Daoy (cell line): ENCODE measurements at regions not wholly inside any gene's neighbourhood (a gene's known extent, or its start where the extent isn't known, plus 50 kb on each side); places are given as distances from the start of the nearest gene placed in this dataset.
"Not testable (repeated sequence)": the region's sequence is repeated elsewhere in the genome, so short reads cannot be mapped to it uniquely, and the experiment has no call there.

Experiments used
- DNase-seq: peaks from one replicate; pipeline ENCODE4 v3.0.0-alpha.2; 2015; ENCODE audit warnings: low read depth

DNA sequence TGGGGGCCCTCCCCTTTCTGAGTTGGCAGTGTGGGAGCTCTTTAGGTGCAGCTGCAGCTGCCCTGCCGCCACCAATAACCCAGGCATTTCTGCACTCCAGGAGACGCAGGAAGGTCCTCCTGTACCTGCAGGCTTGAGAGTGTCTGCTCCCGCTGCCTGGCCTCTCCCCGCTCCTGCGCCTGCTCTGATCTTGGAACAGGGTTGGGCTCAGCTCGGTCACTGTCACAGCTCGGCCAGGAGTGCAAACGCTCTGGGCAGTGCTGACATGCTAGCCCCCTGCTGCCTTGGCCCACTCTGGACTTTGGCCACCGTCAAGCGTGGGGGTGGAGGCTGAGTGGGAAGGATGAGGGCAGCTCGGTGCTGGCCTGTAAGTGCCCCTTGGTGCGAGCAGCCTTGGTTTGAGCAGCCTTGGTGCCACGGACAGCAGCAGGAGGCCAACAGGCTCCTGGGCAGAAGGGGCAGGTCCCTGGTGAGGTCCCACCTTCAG, 738.1 kb upstream of the GJE1 start:
- no peak for DNase-seq

DNA sequence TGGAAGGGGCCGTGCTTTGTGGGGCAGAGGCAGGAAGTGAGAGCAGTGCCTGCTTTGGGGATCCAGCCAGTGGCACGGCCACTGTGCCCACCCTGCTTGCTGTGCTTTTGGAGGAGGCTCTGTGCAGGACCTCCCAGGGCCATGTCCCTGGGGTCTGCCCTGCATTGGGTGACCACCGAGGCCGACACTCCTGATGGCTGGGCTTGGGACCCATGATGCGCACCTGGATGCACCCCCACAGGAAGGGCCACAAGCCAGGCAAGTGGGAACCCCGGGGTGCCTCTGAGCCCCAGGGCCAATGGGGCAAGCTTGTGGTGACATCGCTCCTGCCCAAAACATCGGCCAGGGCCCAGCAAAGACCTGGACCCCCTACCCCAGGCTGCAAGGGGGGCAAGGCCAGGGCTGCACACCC, 738.6 kb upstream of the GJE1 start:
- no peak for DNase-seq

DNA sequence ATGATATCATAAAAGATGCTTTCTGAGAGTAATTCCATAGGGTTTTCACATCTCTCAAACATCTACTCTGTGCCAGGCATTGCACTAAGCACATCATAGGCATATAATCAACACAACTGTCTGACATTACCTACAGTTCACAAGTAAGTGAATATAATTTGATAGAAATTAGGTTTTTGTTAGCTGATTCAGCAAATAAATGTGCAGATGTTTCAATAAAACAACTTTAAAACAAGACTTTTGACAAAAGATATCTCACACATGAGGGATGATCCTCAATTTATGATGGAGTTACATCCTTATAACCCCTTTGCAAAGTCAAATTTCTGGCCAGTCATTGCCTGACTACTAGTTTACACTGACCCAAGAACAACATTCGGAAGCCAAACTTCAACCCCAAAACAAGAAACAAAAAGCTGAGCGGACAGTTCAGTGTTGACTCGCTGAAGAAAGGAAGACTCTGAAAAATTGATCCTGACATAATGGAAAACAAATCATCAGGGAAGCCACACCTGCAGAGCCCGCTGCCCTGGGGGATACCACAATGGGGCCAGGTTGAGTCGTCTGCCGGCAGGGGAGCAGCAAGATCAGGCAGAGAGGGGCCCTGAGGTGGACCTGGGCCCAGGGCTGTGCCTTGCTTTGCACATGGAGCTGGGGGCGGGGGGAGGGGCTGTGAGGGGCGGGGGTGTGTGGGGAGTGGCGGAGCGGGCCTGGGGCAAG, 739.2 kb upstream of the GJE1 start:
- DNase-seq = no peak

DNA sequence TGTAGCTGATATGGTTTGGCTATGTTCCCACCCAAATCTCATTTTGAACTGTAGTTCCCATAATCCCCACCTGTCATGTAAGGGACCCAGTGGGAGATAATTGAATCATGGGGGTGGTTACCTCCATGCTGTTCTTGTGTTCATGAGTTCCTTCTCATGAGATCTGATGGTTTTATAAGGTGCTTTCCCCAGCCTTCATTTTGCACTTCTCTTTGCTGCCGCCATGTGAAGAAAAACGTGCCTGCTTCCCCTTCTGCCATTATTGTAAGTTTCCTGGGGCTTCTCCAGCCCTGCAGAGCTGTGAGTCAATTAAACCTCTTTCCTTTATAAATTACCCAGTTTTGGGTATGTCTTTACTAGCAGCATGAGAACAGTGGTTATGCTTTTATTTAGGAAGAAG, 741.6 kb upstream of the GJE1 start:
- DNase-seq = not testable (repeated sequence)

DNA sequence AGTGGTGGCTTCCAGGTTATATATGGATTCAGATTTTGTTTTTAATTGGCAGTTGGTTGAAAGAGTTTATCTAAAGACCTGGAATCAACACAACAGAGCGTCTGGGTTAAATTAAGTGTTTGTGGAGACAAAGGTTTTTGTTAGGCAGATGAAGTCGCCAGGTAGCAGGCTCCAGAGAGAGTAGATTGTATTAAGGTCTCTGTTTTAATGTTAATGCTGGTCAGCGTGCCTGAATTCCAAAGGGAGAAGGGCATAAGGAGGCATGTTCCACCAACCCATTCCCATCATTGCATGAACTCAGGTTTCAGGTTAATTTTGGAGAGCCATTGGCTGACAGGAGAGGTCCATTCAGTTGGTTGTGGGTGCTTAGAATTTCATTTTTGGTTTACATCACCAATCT, 744.1 kb upstream of the GJE1 start:
- DNase-seq = no peak

DNA sequence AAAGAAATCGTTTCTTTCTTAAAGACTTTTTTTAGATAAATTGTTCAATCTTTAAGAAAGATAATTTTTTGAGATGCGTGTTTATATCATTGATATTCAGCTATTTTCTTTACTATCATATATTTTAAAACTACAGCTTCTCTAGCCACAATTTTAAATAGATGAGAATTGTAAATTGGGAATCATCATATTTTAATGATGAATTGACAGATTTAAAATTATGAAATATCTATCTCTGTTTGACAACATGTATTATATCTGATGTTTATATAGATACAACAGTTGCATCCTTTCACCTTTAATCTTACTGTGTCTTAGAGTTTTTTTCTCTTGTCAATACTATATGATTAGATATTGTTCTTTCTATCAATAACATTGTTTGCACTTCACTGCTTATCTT, 762.3 kb upstream of the GJE1 start:
- no peak for DNase-seq

DNA sequence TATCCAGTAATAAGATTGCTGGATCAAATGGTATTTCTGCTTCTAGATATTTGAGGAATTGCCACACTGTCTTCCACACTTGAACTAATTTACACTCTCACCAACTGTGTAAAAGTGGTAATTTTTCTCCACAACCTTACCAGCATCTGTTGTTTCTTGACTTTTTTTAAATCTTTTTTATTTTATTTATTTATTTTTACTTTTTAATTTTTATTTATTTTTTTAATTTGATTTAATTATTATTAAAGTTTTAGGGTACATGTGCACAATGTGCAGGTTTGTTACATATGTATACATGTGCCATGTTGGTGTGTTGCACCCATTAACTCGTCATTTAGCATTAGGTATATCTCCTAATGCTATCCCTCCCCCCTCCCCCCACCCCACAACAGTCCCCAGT, 765.9 kb upstream of the GJE1 start:
- not testable (repeated sequence) for DNase-seq

DNA sequence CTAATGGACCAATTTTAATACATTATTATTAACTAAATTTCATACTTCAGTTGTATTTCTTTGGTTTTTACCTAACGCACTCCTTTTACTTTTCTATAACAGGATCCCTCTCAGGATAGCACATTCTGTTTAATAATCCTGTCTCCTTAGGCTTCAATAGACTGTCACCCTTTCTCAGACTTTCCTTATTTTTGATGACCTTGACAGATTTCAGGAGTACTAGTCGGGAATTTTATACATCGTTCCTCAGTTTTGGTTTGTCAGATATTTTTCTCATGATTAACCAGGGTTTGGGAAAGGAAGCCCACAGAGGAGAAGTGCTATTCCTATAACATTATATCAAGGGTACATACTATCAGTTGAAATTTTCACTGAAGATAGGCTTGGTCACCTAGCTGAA, 768.0 kb upstream of the GJE1 start:
- DNase-seq = no peak

DNA sequence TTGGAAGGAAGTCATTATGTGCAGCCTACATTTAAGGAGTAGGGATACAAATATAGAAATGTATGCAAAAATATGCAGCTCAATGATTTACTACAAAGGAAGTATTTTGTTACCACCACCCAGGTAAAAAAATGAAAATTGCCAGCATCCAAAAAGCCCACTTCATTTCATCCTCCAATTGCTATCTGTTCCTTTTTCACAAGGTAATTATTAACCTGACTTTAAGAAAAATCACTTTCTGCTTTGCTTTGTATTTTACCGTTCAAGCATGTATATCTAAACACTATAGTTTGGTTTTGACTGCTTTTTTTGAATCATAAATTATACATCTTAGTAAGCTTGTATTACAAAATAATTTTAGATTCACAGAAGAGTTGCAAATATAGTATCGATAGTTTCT, 768.5 kb upstream of the GJE1 start:
- no peak for DNase-seq

DNA sequence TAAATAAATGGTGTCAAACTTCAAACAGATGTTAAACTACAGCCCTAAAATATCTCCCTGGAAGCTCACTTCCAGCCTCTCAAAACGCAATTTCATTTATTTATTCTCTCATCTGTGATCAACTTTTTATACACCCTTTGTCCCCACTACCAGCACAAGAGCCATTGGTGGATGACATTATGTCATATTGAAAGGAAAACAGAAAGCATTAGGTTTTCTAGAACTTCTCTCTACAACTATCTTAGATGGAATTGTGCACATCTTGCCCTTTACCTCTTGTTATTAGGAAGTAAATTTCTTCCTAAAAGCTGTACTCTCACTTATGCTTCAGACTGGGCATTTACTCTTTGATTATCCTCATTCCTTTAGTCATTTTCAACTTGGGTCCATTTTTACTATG, 771.2 kb upstream of the GJE1 start:
- DNase-seq = no peak

DNA sequence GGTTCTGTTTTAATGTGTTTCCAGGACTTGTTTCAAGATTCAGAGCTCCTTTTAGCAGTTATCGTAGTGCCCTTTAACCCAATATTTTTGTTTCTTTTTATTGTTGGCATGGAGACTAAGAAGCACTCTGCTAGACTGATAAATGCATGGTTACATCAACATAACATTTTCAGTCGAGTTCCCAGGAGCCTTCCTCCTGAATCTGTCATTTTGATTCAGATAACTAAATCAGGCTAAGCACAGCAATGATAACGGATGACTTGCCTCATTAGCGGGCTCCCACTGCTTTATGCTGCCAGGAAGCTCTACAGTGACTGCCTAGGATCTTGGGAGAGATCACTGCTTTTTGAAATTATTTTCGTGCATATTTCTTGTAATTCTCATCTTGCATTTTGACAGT, 772.8 kb upstream of the GJE1 start:
- DNase-seq = peak; percentile 11

DNA sequence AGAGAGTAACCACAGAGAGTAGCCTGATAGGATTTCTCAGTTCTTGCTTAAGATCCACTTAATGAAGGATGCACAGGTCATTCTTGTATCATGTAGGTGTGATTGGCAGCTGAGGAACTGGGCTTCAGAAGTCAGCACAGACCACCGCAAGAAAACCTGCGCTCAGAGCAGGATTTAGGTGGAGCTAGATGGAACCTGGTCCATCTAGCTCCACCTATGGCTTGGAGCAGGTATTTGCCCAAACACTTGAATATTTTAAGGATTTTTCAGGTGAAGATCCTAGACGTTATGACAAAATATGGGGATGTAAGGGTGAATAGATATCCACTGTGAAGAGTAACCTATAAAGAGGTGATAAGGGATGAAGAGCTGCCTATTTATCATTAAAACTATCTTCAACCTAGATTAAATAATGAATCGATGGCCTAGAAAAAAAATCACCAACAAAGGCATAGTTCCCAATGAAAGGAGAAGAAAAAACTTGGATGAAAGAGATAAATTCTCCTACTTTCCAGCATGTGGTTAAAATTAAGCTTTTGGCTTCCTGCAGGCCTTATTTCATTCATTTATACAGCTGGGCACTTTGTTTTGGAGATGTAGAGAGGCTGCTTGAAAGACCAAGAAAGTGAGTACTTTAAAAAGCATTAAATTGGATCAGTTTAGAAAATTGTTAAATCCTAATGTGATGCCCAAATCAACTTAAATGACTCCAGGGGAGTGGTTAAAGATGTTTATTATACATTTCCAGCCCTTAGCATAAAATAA, 778.4 kb upstream of the GJE1 start:
- DNase-seq = peak; percentile 3

DNA sequence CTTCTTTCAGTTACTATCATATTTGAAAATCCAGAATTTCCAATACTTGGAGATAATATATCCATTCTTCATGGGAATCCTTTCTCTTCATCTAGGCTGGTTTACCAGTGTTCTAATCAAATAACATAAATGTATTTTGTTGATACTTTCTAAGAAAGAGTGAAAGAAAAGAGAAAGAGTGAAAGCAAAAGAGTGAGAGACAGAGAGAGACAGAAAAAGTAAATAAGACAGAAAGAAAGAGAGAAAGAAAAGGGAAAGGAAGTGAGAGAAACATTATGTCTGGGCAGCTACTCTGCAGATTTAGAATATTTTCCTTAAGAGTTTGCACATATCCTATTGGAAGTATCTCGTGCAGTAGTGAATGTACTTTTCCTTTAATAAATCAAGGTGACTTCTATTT, 781.0 kb upstream of the GJE1 start:
- DNase-seq = no peak

DNA sequence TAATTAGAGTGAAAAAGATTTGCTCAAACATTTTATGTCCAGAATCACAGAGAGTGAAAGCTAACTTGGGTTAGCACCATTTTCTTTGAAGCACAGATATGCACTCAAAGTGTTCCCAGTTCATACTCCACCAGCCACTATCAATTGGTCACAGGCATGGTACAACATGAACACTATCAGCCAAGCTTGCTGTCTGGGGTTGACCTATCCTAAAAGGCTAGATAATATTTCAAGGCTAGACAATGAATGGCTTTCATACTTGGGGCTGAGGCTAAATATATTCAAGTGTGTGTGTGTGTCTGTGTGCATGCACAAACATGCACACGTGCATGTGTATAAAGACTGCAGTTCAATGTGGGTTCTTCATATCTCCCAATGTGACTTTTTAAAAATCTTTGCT, 783.0 kb upstream of the GJE1 start:
- DNase-seq = no peak

DNA sequence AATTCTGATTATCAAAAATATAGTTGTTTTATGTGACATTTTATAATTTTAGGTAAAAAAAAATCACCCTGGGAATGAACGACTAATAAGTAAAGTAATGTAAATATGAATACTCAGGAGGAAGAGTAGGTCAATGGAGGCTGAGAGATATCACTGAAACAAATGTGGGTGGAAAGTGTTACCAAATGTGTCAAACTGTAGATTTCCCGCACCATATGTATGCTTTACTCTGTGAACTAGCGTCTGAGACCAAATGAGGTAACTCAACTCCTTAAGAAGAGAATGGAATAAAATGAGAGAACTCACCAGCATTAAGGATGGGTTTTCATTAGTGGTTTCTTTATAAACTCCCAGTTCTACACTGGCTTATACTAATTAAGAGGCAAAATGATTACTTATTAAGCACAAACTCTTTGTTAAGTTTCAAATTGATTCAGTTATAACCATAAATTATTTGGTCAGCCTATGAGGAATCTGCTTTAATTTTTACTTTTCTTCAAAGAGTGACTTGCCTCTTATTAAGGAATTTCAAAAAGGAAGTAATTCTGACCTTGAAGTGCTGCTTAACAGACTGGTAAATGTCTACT, 784.7 kb upstream of the GJE1 start:
- no peak for DNase-seq

DNA sequence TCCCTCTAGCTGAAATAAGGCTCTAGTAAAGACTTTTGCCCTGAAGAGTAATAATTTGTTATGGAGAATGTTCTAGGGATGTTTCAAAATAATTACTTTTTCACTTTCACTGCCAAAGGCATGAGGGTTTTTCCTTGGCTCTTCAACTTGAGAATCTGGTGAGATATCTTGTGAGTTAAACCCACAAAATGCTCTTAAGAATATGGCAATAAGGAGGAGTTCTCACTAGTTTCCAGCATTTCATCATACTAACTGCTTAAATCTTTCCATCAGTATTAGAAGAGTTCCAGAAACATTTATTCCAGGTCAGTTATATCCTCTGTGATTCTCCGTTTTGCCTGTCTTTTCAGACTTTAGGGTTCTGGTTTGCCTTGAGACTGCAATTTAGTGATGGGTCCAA, 785.6 kb upstream of the GJE1 start:
- DNase-seq = no peak

DNA sequence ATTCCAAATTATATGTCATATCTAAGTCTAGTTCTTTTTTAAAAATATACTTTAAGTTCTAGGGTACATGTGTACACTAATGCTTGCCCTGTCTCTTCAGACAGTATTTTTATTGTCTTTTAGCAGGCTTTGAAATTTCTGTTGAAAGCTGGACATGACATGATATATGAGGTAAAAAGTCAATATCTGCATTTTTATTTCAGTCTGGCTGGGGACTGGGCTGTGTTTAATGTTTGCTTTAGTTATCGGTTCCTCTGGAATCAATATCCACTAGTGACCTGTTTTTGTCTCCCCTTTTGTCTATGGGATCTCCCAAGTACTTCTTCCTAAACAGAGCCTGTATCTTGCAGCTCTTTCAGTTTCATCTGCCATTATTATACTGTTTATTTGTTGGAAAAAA, 786.2 kb upstream of the GJE1 start:
- DNase-seq = no peak

DNA sequence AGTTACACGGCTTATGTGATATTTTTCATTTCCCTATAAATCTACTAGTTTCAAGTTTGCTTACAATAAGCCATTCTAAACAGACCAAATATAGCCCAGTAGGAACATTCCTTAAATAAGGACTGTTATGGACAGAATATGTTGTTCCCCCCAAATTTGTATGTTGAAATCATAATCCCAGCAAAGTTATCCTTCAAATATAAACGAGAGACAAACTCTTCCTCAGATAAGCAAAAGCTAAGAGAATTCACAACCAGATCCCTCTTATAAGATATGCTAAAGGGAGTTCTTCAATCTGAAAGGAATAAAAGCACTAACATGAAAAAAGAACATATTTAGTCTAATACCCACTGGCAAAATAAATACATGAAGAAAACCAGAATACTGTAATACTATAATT, 795.5 kb upstream of the GJE1 start:
- DNase-seq = no peak

DNA sequence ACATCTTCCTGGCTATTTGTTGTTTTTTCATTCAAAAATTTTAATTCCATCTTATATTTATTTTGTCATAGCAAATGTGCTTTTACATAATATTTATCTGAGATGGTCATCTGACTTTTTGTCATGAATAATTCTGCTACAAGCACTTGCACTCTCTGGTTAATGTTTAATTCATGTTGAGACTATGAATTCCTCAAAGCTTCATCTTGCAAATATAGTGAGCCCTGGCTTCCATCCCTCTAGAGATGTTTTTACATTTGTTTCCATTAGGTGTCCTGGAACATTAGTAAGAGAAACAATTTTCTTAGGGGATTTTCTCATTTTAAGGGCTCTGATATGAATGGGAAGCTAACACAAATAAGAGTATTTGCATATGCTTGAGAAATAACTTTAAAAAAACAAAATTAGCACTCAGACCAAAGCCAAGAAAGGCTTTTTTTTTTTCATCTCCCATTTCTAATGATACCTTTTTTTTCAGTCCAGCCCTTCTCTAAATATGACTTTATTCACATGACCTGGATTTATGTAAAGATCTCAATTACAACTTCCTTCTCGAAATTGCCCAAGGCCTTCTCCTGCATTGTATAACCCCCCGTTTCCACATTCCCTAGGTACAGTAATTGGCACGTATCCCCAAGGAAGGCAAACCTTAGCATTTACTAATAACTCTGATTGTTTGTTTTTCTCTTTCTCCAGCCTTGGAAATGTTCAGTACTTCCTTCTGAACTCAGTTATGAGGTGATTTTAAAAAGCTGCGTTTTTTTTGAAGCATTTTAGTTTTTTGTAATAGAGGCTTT, 797.0 kb upstream of the GJE1 start:
- DNase-seq = no peak

DNA sequence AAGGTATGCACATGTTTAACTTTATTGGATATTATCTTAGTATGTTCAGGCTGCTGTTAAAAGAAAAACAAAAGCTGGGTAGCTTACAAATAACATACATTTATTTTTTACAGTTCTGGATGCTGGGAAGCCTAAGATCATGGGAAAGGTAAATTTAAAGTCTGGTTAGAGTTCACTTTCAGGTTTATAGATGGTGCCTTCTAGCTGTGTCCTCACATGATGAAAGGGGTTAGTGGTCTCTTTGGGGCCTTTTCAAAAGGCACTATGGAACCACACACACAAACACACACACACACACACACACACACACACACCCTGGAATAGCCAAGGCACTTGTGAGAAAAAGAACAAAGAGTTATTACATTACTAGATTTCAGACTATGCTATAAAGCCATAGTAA, 805.8 kb upstream of the GJE1 start:
- no peak for DNase-seq

DNA sequence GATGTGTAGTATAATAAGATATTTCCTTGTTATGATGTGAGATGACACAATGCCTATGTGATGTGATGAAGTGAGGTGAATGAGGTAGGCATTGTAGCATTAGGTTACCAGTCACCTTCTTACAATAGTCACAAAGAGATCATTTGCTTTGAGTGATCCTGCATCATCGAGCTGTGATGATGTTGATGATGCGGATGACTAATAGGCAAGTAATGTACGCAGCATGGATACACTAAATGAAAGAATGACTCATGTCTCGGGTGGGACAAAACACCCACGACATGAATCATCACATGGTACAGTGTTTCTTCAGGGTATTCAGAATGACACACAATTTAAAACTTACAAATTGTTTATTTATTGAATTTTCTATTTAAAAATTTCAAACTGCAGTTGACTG, 806.3 kb upstream of the GJE1 start:
- DNase-seq = peak; percentile 92
